Spleen (tissue), 11 donors: ENCODE measurements at regions not wholly inside any gene's neighbourhood (a gene's known extent, or its start where the extent isn't known, plus 50 kb on each side); places are given as distances from the start of the nearest gene placed in this dataset.

Experiments
- DNase-seq: peaks from one replicate; pipeline ENCODE4 v3.0.0-alpha.2; 2020
- H3K27ac ChIP-seq, 8 donors: fragments of 200-600 bp; sonication (generic) in 7 of 8; 1 replicate in 4 of 8; 2 replicates in 4 of 8; pipeline versions ENCODE4 v1.5.0 to v1.8.0; 2016 to 2021; ENCODE audit warnings: inconsistent platforms in 4 of 8, mild to moderate bottlenecking in 4 of 8, moderate library complexity in 1 of 8
- H3K27me3 ChIP-seq, 7 donors: fragments of 200-600 bp; sonication (generic) in 6 of 7; replicated peaks in 1 of 7; 1 replicate in 4 of 7; 2 replicates in 3 of 7; pipeline versions ENCODE4 v1.5.0 to v1.8.0; 2016 to 2021; ENCODE audit warnings: inconsistent platforms in 3 of 7, mild to moderate bottlenecking in 1 of 7
- H3K36me3 ChIP-seq, 6 donors: fragments of 200-600 bp; sonication (generic) in 5 of 6; 1 replicate in 4 of 6; 2 replicates in 2 of 6; pipeline versions ENCODE4 v1.5.0 to v1.8.0; 2016 to 2021; ENCODE audit warnings: inconsistent platforms in 2 of 6
- H3K4me1 ChIP-seq, 6 donors: fragments of 200-600 bp; sonication (generic) in 5 of 6; 1 replicate in 3 of 6; 2 replicates in 3 of 6; pipeline versions ENCODE4 v1.5.0 to v1.8.0; 2016 to 2021; ENCODE audit warnings: inconsistent platforms in 3 of 6
- H3K4me3 ChIP-seq, 8 donors: fragments of 200-600 bp; sonication (generic) in 7 of 8; 1 replicate in 4 of 8; 2 replicates in 4 of 8; pipeline versions ENCODE4 v1.5.0 to v1.8.0; 2016 to 2021; ENCODE audit warnings: inconsistent platforms in 4 of 8, mild to moderate bottlenecking in 4 of 8, moderate library complexity in 2 of 8
- H3K9me3 ChIP-seq, 8 donors: fragments of 200-600 bp; sonication (generic) in 7 of 8; 1 replicate in 4 of 8; 2 replicates in 4 of 8; pipeline versions ENCODE4 v1.5.0 to v1.8.0; 2016 to 2021; ENCODE audit warnings: inconsistent platforms in 4 of 8
- CTCF ChIP-seq, 11 experiments: fragments of 200-600 bp in 7 of 11; fragments of 450-650 bp in 4 of 11; sonication (generic) in 4 of 11; IDR thresholded peaks in 8 of 11; conservative IDR thresholded peaks in 3 of 11; 1 replicate in 7 of 11; 2 replicates in 4 of 11; pipeline versions ENCODE4 v1.4.0 to v1.8.0; 2016 to 2021; ENCODE audit warnings: antibody characterized with exemption in 11 of 11, inconsistent platforms in 4 of 11, mild to moderate bottlenecking in 1 of 11
- POLR2A ChIP-seq, 3 donors: fragments of 450-650 bp; IDR thresholded peaks; one replicate each; pipeline ENCODE4 v1.5.1; 2017; ENCODE audit warnings: antibody characterized with exemption in 3 of 3, mild to moderate bottlenecking in 1 of 3
- POLR2AphosphoS5 ChIP-seq, 3 donors: sonication (generic); formaldehyde crosslinking; IDR thresholded peaks; one replicate each; pipeline ENCODE4 v1.5.1; 2017; ENCODE audit warnings: antibody characterized with exemption in 3 of 3
- WGBS, 5 donors: extraction: QIAGEN DNeasy Blood & Tissue Kit in 3 of 5; methylation state at CpG; one replicate each; pipeline versions ENCODE4 v1.1.5 to v1.1.7; 2013 to 2018; 5-methylcytosine and 5-hydroxymethylcytosine counted together
- intact Hi-C: fragments of 100-400 bp; cut with DNase I; formaldehyde crosslinking; loops from one replicate; pipeline ENCODE4 v1.15.0; 2023; ENCODE audit warnings: low total_unique reads
- donor health status: healthy with polysubstance abuse.
- donor health status: DM: no; HTN: no; CAD: no; lungs with moderate emphysema.
- donor health status: DM: no; HTN: no; CAD: no.
- donor health status: Bipolar disorder and iron deficiency.
- donor health status: healthy.
- donor health status: DM: no; HTN: no; CAD: no.
- donor health status: DM: yes; HTN: yes; CAD: no.

GRCh38 chr5:54894957-54895815 lies 90.2 kb downstream of the ESM1 start:
- WGBS, 5 donors: 71 to 84% (median 76%) methylated on average over 3 of the region's 3 CpGs
- Histone ChIP-seq H3K4me3 (no peak overlapping the region), H3K9me3 (no peaks in the 10 kb centered on the region), H3K36me3 (no peaks in the 10 kb centered on the region), H3K27me3 (peaks cover 0 to 33% (median 3%) of the 10 kb centered on the region in 7 donors), H3K27ac (no peak overlapping the region), H3K4me1 (peaks cover 0 to 17% (median 3%) of the 10 kb centered on the region in 6 donors)
- intact Hi-C loops: no loop called here
- DNase-seq: no peak
- TF ChIP-seq POLR2AphosphoS5 (IDR thresholded peaks at IDR 0.05) (no peak), POLR2A (IDR thresholded peaks at IDR 0.05) (no peak), CTCF (IDR thresholded peaks at IDR 0.05 in 8 of 11, conservative IDR thresholded peaks at IDR 0.05 in 3 of 11) (no peak)

- intact Hi-C loops: no loop called here
Observed at GRCh38 chr5:54889826-54890225, 95.6 kb downstream of the ESM1 start.

DNA sequence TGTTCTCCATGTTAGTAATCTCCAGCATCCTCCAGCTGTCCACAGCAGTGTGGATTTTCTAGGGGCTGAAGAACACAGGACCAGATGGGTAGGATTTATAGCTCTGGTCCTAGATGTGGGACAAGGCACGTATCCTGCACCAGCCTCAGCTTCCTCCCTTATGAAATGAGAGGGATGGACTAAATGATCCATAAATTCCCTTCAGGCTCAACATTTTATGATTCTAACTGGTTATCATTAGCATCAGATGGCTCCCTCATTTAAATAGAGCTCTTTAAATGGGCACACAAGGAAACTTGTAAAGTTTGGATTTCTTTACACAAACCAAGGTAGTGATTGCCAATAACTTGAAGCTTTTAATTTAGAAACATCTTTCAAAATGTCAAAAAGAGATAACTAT lies 97.7 kb downstream of the ESM1 start:
- Histone ChIP-seq H3K9me3 (no peaks in the 10 kb centered on the region), H3K36me3 (no peaks in the 10 kb centered on the region), H3K4me1 (peaks cover 0 to 29% (median 18%) of the 10 kb centered on the region in 6 donors), H3K27ac (no peak overlapping the region), H3K4me3 (no peak overlapping the region), H3K27me3 (peaks cover 0 to 43% (median 28%) of the 10 kb centered on the region in 7 donors)
- 82 to 93% (median 86%) methylated on average over 1 of the region's 1 CpG for WGBS, 5 donors
- intact Hi-C loops: no loop called here
- DNase-seq: no peak
- TF ChIP-seq CTCF (IDR thresholded peaks at IDR 0.05 in 8 of 11, conservative IDR thresholded peaks at IDR 0.05 in 3 of 11) (no peak), POLR2AphosphoS5 (IDR thresholded peaks at IDR 0.05) (no peak), POLR2A (IDR thresholded peaks at IDR 0.05) (no peak)

More at GRCh38 chr5:54889826-54890225, 95.6 kb downstream of the ESM1 start:
- H3K4me1 ChIP-seq: peaks cover 0 to 14% (median 6%) of the 10 kb centered on the region in 6 donors
- TF ChIP-seq POLR2AphosphoS5 (IDR thresholded peaks at IDR 0.05) (no peak), POLR2A (IDR thresholded peaks at IDR 0.05) (no peak), CTCF (IDR thresholded peaks at IDR 0.05 in 8 of 11, conservative IDR thresholded peaks at IDR 0.05 in 3 of 11) (no peak)
- no peak for DNase-seq
- H3K27ac ChIP-seq: no peak overlapping the region
- WGBS, 5 donors: 18 to 40% (median 24%) methylated on average over 1 of the region's 1 CpG
- H3K4me3 ChIP-seq: no peak overlapping the region
- H3K27me3 ChIP-seq: peaks cover 0 to 21% (median 6%) of the 10 kb centered on the region in 7 donors
- H3K36me3 ChIP-seq: no peaks in the 10 kb centered on the region
- no peaks in the 10 kb centered on the region for H3K9me3 ChIP-seq

GRCh38 chr5:54886866-54887265 lies 98.5 kb downstream of the ESM1 start:
- no peak for DNase-seq
- no peaks in the 10 kb centered on the region for H3K36me3 ChIP-seq
- intact Hi-C loops: no loop called here
- H3K27ac ChIP-seq: no peak overlapping the region
- no peaks in the 10 kb centered on the region for H3K9me3 ChIP-seq
- peaks cover 0 to 29% (median 18%) of the 10 kb centered on the region in 6 donors for H3K4me1 ChIP-seq
- H3K27me3 ChIP-seq: peaks cover 0 to 51% (median 28%) of the 10 kb centered on the region in 7 donors
- 86 to 94% (median 90%) methylated on average over 1 of the region's 1 CpG for WGBS, 5 donors
- H3K4me3 ChIP-seq: no peak overlapping the region
- no peak for TF ChIP-seq POLR2AphosphoS5 (IDR thresholded peaks at IDR 0.05)
- TF ChIP-seq POLR2A (IDR thresholded peaks at IDR 0.05): no peak
- TF ChIP-seq CTCF (IDR thresholded peaks at IDR 0.05 in 8 of 11, conservative IDR thresholded peaks at IDR 0.05 in 3 of 11): no peak
